ENCODE measurements at regions not wholly inside any gene's neighbourhood (a gene's known extent, or its start where the extent isn't known, plus 50 kb on each side); places are given as distances from the start of the nearest gene placed in this dataset.

- no peak for DNase-seq
- Histone ChIP-seq H3K9me3 (no peaks in the 10 kb centered on the region), H3K4me1 (no peaks in the 10 kb centered on the region), H3K36me3 (no peaks in the 10 kb centered on the region), H3K27me3 (no peaks in the 10 kb centered on the region), H3K4me3 (ENCODE audit: low read depth, low read length) (no peak overlapping the region)
- TF ChIP-seq, protein P1, sequence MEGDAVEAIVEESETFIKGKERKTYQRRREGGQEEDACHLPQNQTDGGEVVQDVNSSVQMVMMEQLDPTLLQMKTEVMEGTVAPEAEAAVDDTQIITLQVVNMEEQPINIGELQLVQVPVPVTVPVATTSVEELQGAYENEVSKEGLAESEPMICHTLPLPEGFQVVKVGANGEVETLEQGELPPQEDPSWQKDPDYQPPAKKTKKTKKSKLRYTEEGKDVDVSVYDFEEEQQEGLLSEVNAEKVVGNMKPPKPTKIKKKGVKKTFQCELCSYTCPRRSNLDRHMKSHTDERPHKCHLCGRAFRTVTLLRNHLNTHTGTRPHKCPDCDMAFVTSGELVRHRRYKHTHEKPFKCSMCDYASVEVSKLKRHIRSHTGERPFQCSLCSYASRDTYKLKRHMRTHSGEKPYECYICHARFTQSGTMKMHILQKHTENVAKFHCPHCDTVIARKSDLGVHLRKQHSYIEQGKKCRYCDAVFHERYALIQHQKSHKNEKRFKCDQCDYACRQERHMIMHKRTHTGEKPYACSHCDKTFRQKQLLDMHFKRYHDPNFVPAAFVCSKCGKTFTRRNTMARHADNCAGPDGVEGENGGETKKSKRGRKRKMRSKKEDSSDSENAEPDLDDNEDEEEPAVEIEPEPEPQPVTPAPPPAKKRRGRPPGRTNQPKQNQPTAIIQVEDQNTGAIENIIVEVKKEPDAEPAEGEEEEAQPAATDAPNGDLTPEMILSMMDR (IDR thresholded peaks at IDR 0.05; ENCODE audit: low read depth, low read length), result no peak
Observed at GRCh38 chr7:46212425-46213153, 291.5 kb upstream of the IGFBP3 start.

- Histone ChIP-seq H3K27me3 (no peaks in the 10 kb centered on the region), H3K36me3 (no peaks in the 10 kb centered on the region), H3K4me3 (ENCODE audit: low read depth, low read length) (no peak overlapping the region), H3K4me1 (no peaks in the 10 kb centered on the region), H3K9me3 (no peaks in the 10 kb centered on the region)
- TF ChIP-seq, protein P1 (IDR thresholded peaks at IDR 0.05; ENCODE audit: low read depth, low read length), result no peak
- DNase-seq, result no peak
Observed at GRCh38 chr7:46210467-46210866, 289.4 kb upstream of the IGFBP3 start.

GRCh38 chr7:46209611-46210388, 288.7 kb upstream of the IGFBP3 start:
- no peak for DNase-seq
- no peaks in the 10 kb centered on the region for H3K36me3 ChIP-seq
- TF ChIP-seq, protein P1 (IDR thresholded peaks at IDR 0.05; ENCODE audit: low read depth, low read length), result no peak
- H3K27me3 ChIP-seq, result no peaks in the 10 kb centered on the region
- H3K4me3 ChIP-seq (ENCODE audit: low read depth, low read length), result no peak overlapping the region
- no peaks in the 10 kb centered on the region for H3K4me1 ChIP-seq
- no peaks in the 10 kb centered on the region for H3K9me3 ChIP-seq

- no peaks in the 10 kb centered on the region for H3K4me1 ChIP-seq
Observed at GRCh38 chr7:46208635-46209525, 287.8 kb upstream of the IGFBP3 start.

GRCh38 chr7:46207931-46208634, 287.0 kb upstream of the IGFBP3 start:
- Histone ChIP-seq H3K9me3 (no peaks in the 10 kb centered on the region), H3K27me3 (no peaks in the 10 kb centered on the region), H3K4me1 (no peaks in the 10 kb centered on the region), H3K36me3 (no peaks in the 10 kb centered on the region), H3K4me3 (ENCODE audit: low read depth, low read length) (no peak overlapping the region)
- TF ChIP-seq, protein P1 (IDR thresholded peaks at IDR 0.05; ENCODE audit: low read depth, low read length), result no peak
- no peak for DNase-seq

More at GRCh38 chr7:46208635-46209525, 287.8 kb upstream of the IGFBP3 start:
- TF ChIP-seq, protein P1 (IDR thresholded peaks at IDR 0.05; ENCODE audit: low read depth, low read length), result no peak
- DNase-seq, result no peak
- Histone ChIP-seq H3K4me3 (ENCODE audit: low read depth, low read length) (no peak overlapping the region), H3K36me3 (no peaks in the 10 kb centered on the region), H3K27me3 (no peaks in the 10 kb centered on the region), H3K9me3 (no peaks in the 10 kb centered on the region)

Measured in BE2C (cell line).